ENCODE measurements at regions not wholly inside any gene's neighbourhood (a gene's known extent, or its start where the extent isn't known, plus 50 kb on each side); places are given as distances from the start of the nearest gene placed in this dataset.

DNA sequence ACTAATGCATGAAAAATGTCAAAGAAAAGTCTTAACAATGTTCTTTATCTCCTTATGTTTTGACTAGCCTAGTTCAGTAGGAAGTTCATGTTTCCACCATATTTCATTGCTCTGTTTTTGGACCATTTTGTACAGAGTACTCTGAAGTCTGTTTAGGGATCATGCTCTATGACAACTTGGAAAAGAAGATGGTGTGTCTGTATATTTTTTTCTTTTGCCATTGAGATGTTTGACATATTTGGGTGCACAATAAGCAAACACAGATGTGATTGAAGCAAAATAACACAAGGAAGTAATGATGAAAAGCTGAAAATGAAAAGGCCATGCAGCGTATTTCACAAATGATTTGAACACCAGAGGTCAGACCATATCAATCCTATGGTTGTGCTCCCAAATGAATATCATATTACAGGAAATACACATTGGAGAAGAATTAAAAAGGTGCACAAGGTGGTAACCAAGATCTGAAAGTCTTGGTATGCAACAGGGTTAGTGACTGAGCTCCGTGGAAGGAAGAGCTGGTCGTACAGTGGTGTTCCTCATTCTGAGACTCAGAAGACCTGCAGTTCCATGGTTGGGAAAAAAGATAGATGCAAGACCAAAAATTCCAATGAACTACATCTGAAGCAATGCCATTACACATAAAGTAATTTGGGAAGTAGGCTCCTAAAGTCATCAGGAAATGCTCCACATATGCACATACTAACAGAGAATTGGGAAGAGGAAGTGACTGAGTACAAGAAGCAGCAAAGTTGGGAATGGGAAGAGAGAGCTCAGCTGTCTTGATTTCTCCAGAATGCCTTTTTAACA is 463.5 kb downstream of the LMO4 start:
- Histone ChIP-seq H3K4me1 (no peaks in the 10 kb centered on the region), H3K9me3 (no peaks in the 10 kb centered on the region), H3K4me3 (no peak overlapping the region), H3K27me3 (no peaks in the 10 kb centered on the region), H3K27ac (no peak overlapping the region), H3K36me3 (no peaks in the 10 kb centered on the region)
- intact Hi-C loops (cut with DNase I) = no loop called here
- TF ChIP-seq, protein P1, sequence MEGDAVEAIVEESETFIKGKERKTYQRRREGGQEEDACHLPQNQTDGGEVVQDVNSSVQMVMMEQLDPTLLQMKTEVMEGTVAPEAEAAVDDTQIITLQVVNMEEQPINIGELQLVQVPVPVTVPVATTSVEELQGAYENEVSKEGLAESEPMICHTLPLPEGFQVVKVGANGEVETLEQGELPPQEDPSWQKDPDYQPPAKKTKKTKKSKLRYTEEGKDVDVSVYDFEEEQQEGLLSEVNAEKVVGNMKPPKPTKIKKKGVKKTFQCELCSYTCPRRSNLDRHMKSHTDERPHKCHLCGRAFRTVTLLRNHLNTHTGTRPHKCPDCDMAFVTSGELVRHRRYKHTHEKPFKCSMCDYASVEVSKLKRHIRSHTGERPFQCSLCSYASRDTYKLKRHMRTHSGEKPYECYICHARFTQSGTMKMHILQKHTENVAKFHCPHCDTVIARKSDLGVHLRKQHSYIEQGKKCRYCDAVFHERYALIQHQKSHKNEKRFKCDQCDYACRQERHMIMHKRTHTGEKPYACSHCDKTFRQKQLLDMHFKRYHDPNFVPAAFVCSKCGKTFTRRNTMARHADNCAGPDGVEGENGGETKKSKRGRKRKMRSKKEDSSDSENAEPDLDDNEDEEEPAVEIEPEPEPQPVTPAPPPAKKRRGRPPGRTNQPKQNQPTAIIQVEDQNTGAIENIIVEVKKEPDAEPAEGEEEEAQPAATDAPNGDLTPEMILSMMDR (IDR thresholded peaks at IDR 0.05) = no peak
- no peak for DNase-seq (ENCODE audit: low spot score in 2 of 2)

DNA sequence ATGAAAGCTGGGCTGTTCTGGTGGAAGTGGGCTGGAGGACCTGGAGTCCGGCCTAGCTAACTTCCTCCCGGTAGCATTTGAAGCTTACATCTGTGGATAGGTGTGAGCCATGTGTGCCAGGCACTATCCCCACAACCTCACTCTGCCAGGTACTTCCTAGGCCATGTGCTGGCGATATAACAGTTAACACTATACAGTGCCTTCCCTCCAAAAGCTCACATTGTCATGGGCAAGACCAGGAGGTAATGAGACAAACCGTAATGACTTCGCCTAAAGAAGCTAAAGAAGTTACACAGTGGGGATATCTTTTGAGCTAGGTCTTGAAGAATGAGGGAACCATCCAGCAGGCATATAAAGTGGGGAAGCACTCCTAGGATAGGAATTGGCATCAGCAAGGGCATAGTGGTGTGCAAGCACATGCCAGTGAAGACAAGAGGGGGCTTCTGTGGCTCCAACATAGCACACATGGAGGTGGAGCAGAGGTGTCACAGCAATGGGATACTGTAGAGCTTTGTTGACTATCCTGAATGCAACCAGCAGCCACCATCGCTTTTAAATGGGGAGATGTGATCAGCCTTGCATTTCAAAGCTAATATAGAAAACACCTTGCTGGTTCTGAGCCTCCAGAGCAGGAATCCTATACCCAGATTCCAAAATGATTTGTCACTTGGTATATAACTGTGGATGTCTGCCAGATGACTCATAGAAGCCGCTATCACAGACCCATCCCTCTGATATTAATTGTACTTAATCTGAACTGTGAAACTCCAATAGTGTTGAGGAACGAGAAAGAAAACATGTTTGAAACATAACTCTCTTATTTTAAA is 466.3 kb downstream of the LMO4 start:
- Histone ChIP-seq H3K4me1 (no peaks in the 10 kb centered on the region), H3K27me3 (no peaks in the 10 kb centered on the region), H3K4me3 (no peak overlapping the region), H3K9me3 (no peaks in the 10 kb centered on the region), H3K27ac (no peak overlapping the region), H3K36me3 (no peaks in the 10 kb centered on the region)
- TF ChIP-seq, protein P1 (IDR thresholded peaks at IDR 0.05) = no peak
- intact Hi-C loops (cut with DNase I) = no loop called here
- no peak for DNase-seq (ENCODE audit: low spot score in 2 of 2)

DNA sequence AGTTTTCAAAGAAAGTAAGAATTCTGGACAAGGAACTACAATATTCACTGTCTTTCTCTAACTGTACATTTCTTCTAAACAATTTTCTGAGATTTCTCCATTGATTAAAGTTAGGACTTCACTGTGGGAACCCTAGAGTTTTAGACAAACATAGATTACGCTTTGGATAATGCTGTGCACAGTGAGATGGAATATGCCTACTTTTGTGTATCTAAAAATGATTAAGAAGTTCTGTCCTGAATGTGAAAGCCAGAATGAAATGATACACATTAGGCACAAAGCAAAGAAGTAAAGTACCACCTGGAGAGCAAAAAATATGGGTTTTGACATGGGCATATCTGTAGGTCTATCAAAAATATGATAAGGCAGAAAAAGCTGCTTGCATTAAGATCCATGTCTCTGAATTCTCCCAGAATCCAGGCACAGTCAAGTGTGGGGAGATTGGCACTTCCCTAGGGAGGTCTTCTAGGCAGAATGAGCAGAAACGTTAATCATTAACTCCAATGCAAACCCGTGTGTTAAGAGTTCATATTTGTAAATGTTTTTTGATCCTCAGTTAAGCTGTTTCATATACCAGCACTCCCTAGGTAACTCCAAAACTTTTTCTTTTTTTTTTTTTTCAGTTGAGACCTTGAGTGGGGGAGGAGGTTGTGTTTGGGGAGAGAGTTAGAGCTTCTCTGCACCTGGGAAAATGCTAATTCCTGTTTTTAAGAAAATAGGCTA is 467.1 kb downstream of the LMO4 start:
- no peak overlapping the region for H3K27ac ChIP-seq
- intact Hi-C loops (cut with DNase I) = no loop called here
- no peaks in the 10 kb centered on the region for H3K36me3 ChIP-seq
- no peaks in the 10 kb centered on the region for H3K9me3 ChIP-seq
- H3K27me3 ChIP-seq = no peaks in the 10 kb centered on the region
- TF ChIP-seq, protein P1 (IDR thresholded peaks at IDR 0.05) = no peak
- DNase-seq (ENCODE audit: low spot score in 2 of 2) = no peak
- H3K4me1 ChIP-seq = no peaks in the 10 kb centered on the region
- H3K4me3 ChIP-seq = no peak overlapping the region

DNA sequence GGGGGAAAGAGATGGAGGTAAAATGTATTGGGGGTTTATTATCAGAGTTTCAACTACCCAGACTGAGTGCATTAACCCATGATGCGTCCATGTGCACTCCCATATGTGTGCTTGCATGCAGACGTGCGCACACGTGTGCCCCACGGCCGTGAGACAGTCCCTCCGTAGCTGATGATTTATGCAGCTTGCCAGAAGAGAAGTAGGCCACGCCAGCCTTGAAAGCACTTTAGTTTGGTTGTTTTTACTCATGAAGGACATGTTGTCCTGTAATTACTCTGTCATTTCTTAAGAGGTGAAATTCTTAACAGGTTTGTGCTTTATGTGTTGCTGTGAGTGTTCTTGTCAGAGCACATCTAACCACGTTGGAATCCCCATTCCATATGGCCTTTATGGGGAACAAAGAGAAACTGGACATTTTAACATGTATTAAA is 467.8 kb downstream of the LMO4 start:
- intact Hi-C loops (cut with DNase I) = no loop called here
- no peak for DNase-seq (ENCODE audit: low spot score in 2 of 2)
- H3K27me3 ChIP-seq = no peaks in the 10 kb centered on the region
- no peaks in the 10 kb centered on the region for H3K9me3 ChIP-seq
- TF ChIP-seq, protein P1 (IDR thresholded peaks at IDR 0.05) = no peak
- no peaks in the 10 kb centered on the region for H3K4me1 ChIP-seq
- H3K36me3 ChIP-seq = no peaks in the 10 kb centered on the region
- H3K4me3 ChIP-seq = no peak overlapping the region
- no peak overlapping the region for H3K27ac ChIP-seq

DNA sequence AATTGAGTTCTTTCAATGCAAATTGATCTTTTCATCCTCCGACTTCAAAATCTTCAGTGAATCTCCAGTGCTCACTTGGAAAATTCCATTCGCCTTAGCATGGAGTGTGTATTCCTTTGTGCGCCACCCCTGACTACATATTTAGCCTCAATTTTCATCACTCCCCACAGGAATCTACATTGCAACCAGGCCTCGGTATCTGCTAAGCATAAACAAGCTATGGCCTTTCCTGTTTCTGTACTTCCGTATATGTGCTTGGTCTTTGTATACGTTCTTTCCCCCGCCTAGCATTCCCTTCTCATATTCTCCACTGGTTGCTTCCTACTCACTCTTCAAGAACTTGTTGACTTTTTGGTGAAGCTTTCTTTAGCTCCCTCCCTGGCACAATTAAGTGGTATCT is 470.8 kb downstream of the LMO4 start:
- TF ChIP-seq, protein P1 (IDR thresholded peaks at IDR 0.05) = no peak
- Histone ChIP-seq H3K27me3 (no peaks in the 10 kb centered on the region), H3K4me3 (no peak overlapping the region), H3K36me3 (no peaks in the 10 kb centered on the region), H3K9me3 (no peaks in the 10 kb centered on the region), H3K4me1 (no peaks in the 10 kb centered on the region), H3K27ac (no peak overlapping the region)
- intact Hi-C loops (cut with DNase I) = no loop called here
- DNase-seq (ENCODE audit: low spot score in 2 of 2) = no peak

Data from ascending aorta (tissue), 2 donors.